ENCODE measurements at regions not wholly inside any gene's neighbourhood (a gene's known extent, or its start where the extent isn't known, plus 50 kb on each side); places are given as distances from the start of the nearest gene placed in this dataset.

DNA sequence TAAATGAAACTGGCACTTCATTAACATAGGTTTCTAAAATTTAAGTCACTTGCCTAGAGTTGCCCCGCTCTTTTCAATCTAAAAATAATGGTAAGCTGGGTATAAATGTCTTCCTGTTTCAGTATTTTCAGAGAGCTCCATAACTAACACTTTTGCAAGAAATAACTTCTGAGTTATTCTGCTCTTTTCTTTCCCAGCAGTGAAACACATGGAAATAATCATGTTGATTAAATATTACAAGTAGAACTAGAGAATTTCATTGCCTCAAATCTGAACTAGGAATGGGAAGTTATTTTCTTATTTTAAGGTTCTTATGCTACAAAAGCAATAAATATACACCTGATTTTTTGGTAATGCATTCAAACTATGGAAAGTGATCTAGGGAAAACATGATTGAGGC, 257.4 kb downstream of the IKZF2 start:
- Histone ChIP-seq H3K4me3 (no peak overlapping the region), H3K4me1 (no peaks in the 10 kb centered on the region), H3K27ac (no peak overlapping the region), H3K36me3 (no peaks in the 10 kb centered on the region), H3K9me3 (no peaks in the 10 kb centered on the region), H3K27me3 (no peaks in the 10 kb centered on the region)
- DNase-seq: no peak
- ATAC-seq: no peak
- intact Hi-C loops (cut with DNase I): no loop called here
- TF ChIP-seq, protein P1, sequence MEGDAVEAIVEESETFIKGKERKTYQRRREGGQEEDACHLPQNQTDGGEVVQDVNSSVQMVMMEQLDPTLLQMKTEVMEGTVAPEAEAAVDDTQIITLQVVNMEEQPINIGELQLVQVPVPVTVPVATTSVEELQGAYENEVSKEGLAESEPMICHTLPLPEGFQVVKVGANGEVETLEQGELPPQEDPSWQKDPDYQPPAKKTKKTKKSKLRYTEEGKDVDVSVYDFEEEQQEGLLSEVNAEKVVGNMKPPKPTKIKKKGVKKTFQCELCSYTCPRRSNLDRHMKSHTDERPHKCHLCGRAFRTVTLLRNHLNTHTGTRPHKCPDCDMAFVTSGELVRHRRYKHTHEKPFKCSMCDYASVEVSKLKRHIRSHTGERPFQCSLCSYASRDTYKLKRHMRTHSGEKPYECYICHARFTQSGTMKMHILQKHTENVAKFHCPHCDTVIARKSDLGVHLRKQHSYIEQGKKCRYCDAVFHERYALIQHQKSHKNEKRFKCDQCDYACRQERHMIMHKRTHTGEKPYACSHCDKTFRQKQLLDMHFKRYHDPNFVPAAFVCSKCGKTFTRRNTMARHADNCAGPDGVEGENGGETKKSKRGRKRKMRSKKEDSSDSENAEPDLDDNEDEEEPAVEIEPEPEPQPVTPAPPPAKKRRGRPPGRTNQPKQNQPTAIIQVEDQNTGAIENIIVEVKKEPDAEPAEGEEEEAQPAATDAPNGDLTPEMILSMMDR (IDR thresholded peaks at IDR 0.05): no peak
- TF ChIP-seq POLR2A (IDR thresholded peaks at IDR 0.05): no peak
- 88% methylated on average over 1 of the region's 1 CpG for WGBS (ENCODE audit: insufficient coverage, low coverage, low lambda C conversion rate, missing lambda C conversion rate)

DNA sequence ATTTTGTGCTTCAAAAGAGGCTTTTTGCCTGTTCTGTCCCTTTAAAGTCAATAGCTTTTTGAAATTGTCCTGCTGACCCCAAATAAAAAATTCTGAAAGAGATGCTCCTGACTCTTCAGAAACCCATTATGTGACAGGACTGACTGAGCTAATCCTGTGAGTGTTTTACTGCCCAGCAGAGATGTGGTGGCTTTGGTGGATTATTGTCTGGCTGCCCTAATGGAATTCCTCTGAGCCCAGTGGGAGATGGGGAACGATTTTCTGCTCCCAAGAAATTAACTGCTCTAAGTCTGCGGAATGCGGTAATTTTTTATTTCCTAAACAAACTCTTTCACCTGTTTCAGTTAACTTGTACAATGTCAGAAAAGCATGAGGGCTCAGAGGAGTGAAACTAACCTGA, 258.2 kb downstream of the IKZF2 start:
- no peak for TF ChIP-seq POLR2A (IDR thresholded peaks at IDR 0.05)
- TF ChIP-seq, protein P1 (IDR thresholded peaks at IDR 0.05): no peak
- Histone ChIP-seq H3K4me1 (no peaks in the 10 kb centered on the region), H3K9me3 (no peaks in the 10 kb centered on the region), H3K36me3 (no peaks in the 10 kb centered on the region), H3K27me3 (no peaks in the 10 kb centered on the region), H3K27ac (no peak overlapping the region), H3K4me3 (no peak overlapping the region)
- WGBS (ENCODE audit: insufficient coverage, low coverage, low lambda C conversion rate, missing lambda C conversion rate): 61% methylated on average over 3 of the region's 3 CpGs
- ATAC-seq (no peak), DNase-seq (no peak)
- intact Hi-C loops (cut with DNase I): no loop called here

DNA sequence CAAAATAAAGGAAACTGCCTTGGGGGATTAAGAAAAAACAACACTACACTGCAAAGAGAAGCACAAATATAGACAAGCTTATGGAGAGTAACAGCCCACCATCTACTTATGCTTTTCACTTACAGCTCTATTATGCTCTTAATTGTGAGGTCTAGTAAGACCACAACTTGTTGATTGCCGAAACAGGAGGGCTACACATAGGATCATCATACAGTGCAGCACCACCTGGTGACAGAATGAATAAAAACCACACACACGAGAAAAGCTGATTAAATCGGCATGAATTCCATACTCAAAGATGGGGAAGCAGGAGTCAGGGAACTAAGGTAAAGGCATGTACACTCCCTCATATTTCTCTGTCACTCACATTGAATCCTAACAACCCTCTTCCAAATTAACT, 259.2 kb downstream of the IKZF2 start:
- TF ChIP-seq POLR2A (IDR thresholded peaks at IDR 0.05): no peak
- TF ChIP-seq, protein P1 (IDR thresholded peaks at IDR 0.05): peak; percentile 13 to 30 (median 19)
- no peaks in the 10 kb centered on the region for H3K36me3 ChIP-seq
- no peak overlapping the region for H3K27ac ChIP-seq
- H3K4me3 ChIP-seq: no peak overlapping the region
- ATAC-seq (peak in 2 of 4 donors; percentile 38 to 46), DNase-seq (no peak)
- intact Hi-C loops (cut with DNase I): no loop called here
- no peaks in the 10 kb centered on the region for H3K9me3 ChIP-seq
- no peaks in the 10 kb centered on the region for H3K4me1 ChIP-seq
- H3K27me3 ChIP-seq: no peaks in the 10 kb centered on the region
- WGBS (ENCODE audit: insufficient coverage, low coverage, low lambda C conversion rate, missing lambda C conversion rate): 29% methylated on average over 3 of the region's 3 CpGs

DNA sequence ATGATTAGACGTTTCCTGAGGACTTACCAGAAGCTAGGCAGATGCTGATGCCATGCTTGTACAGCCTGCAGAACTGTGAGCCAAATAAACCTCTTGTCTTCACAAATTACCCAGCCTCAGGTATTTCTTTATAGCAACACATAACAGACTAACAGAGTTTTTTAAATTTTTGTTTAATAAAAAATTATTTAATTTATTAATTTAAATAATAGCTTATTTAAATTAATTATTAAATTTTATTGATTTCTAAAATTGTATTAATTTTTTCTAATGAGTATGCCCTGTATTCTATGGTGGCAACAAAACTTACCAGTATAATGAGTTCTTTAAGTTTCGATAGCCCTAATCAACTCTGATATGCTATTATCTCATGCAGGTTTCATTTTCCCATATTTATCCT, 259.8 kb downstream of the IKZF2 start:
- no peaks in the 10 kb centered on the region for H3K9me3 ChIP-seq

More for the DNA sequence above, 259.8 kb downstream of the IKZF2 start:
- intact Hi-C loops (cut with DNase I): no loop called here
- no peak for ATAC-seq
- 46% methylated on average over 2 of the region's 2 CpGs for WGBS (ENCODE audit: insufficient coverage, low coverage, low lambda C conversion rate, missing lambda C conversion rate)
- no peak for DNase-seq
- Histone ChIP-seq H3K27me3 (no peaks in the 10 kb centered on the region), H3K27ac (no peak overlapping the region), H3K4me3 (no peak overlapping the region), H3K36me3 (no peaks in the 10 kb centered on the region), H3K4me1 (no peaks in the 10 kb centered on the region)
- TF ChIP-seq POLR2A (IDR thresholded peaks at IDR 0.05): no peak
- TF ChIP-seq, protein P1 (IDR thresholded peaks at IDR 0.05): no peak
